BLaER1 (cell line): ENCODE measurements at regions not wholly inside any gene's neighbourhood (a gene's known extent, or its start where the extent isn't known, plus 50 kb on each side); places are given as distances from the start of the nearest gene placed in this dataset.
"Not testable (repeated sequence)": the region's sequence is repeated elsewhere in the genome, so short reads cannot be mapped to it uniquely, and the experiment has no call there.

ENCODE experiments used
- H3K27ac ChIP-seq: shearing (Covaris generic); formaldehyde crosslinking; 2 replicates; pipeline ENCODE4 v1.8.1; 2022
- H3K27me3 ChIP-seq: shearing (Covaris generic); formaldehyde crosslinking; 2 replicates; pipeline ENCODE4 v1.8.1; 2022
- H3K36me3 ChIP-seq: shearing (Covaris generic); formaldehyde crosslinking; 2 replicates; pipeline ENCODE4 v1.8.1; 2022
- H3K4me1 ChIP-seq: shearing (Covaris generic); formaldehyde crosslinking; 2 replicates; pipeline ENCODE4 v1.8.1; 2022
- H3K4me2 ChIP-seq: shearing (Covaris generic); formaldehyde crosslinking; 2 replicates; pipeline ENCODE4 v1.8.1; 2022
- H3K4me3 ChIP-seq: shearing (Covaris generic); formaldehyde crosslinking; 2 replicates; pipeline ENCODE4 v1.8.1; 2022
- H3K9ac ChIP-seq: shearing (Covaris generic); formaldehyde crosslinking; 2 replicates; pipeline ENCODE4 v1.8.1; 2022
- H3K9me3 ChIP-seq: shearing (Covaris generic); formaldehyde crosslinking; 2 replicates; pipeline ENCODE4 v1.8.1; 2022
- H4K20me1 ChIP-seq: shearing (Covaris generic); formaldehyde crosslinking; 2 replicates; pipeline ENCODE4 v1.8.1; 2022
- Cebpa-rat ChIP-seq: shearing (Covaris generic); IDR thresholded peaks from 2 replicates; pipeline ENCODE4 v1.8.1; 2022

GRCh38 chr9:12416716-12417115, 276.5 kb upstream of the TYRP1 start:
- H3K9me3 ChIP-seq: no peaks in the 10 kb centered on the region
- H3K36me3 ChIP-seq: no peaks in the 10 kb centered on the region
- H4K20me1 ChIP-seq: no peaks in the 10 kb centered on the region
- no peaks in the 10 kb centered on the region for H3K4me1 ChIP-seq
- H3K27me3 ChIP-seq: no peaks in the 10 kb centered on the region
- H3K27ac ChIP-seq: no peak overlapping the region
- TF ChIP-seq Cebpa-rat: no peak
- no peak overlapping the region for H3K9ac ChIP-seq
- no peak overlapping the region for H3K4me3 ChIP-seq
- no peak overlapping the region for H3K4me2 ChIP-seq

GRCh38 chr9:12424243-12424642, 268.9 kb upstream of the TYRP1 start:
- Histone ChIP-seq H4K20me1 (no peaks in the 10 kb centered on the region), H3K9ac (no peak overlapping the region), H3K27me3 (no peaks in the 10 kb centered on the region), H3K27ac (no peak overlapping the region), H3K9me3 (no peaks in the 10 kb centered on the region), H3K4me1 (no peaks in the 10 kb centered on the region), H3K4me2 (no peak overlapping the region), H3K36me3 (no peaks in the 10 kb centered on the region), H3K4me3 (no peak overlapping the region)
- no peak for TF ChIP-seq Cebpa-rat

GRCh38 chr9:12425878-12426864, 267.0 kb upstream of the TYRP1 start:
- Histone ChIP-seq H3K4me3 (no peak overlapping the region), H3K4me1 (no peaks in the 10 kb centered on the region), H4K20me1 (no peaks in the 10 kb centered on the region), H3K4me2 (no peak overlapping the region), H3K27ac (no peak overlapping the region), H3K27me3 (no peaks in the 10 kb centered on the region), H3K36me3 (no peaks in the 10 kb centered on the region), H3K9ac (no peak overlapping the region), H3K9me3 (no peaks in the 10 kb centered on the region)
- TF ChIP-seq Cebpa-rat: no peak

- TF ChIP-seq Cebpa-rat: no peak
- Histone ChIP-seq H3K4me1 (no peaks in the 10 kb centered on the region), H3K4me3 (no peak overlapping the region), H3K36me3 (no peaks in the 10 kb centered on the region), H3K4me2 (no peak overlapping the region), H3K9me3 (no peaks in the 10 kb centered on the region), H3K9ac (no peak overlapping the region), H3K27ac (no peak overlapping the region), H3K27me3 (no peaks in the 10 kb centered on the region), H4K20me1 (no peaks in the 10 kb centered on the region)
These were observed 253.9 kb upstream of the TYRP1 start for GRCh38 chr9:12439267-12439666.

- H3K4me3 ChIP-seq, H3K4me1 ChIP-seq, H3K4me2 ChIP-seq, H3K27me3 ChIP-seq, H3K9ac ChIP-seq, H3K36me3 ChIP-seq, H3K27ac ChIP-seq, H4K20me1 ChIP-seq, H3K9me3 ChIP-seq: not testable (repeated sequence)
These were observed 252.1 kb upstream of the TYRP1 start for GRCh38 chr9:12441080-12441479.

GRCh38 chr9:12441506-12441905, 251.7 kb upstream of the TYRP1 start:
- Histone ChIP-seq H4K20me1 (no peaks in the 10 kb centered on the region), H3K4me3 (no peak overlapping the region), H3K4me2 (no peak overlapping the region), H3K9ac (no peak overlapping the region), H3K27ac (no peak overlapping the region), H3K9me3 (no peaks in the 10 kb centered on the region), H3K36me3 (no peaks in the 10 kb centered on the region), H3K4me1 (no peaks in the 10 kb centered on the region), H3K27me3 (no peaks in the 10 kb centered on the region)
- TF ChIP-seq Cebpa-rat: no peak

- no peak for TF ChIP-seq Cebpa-rat
- no peak overlapping the region for H3K9ac ChIP-seq
These were observed 244.9 kb upstream of the TYRP1 start for GRCh38 chr9:12448246-12448645.

GRCh38 chr9:12457237-12457636, 235.9 kb upstream of the TYRP1 start:
- Histone ChIP-seq H3K4me3 (no peak overlapping the region), H3K27me3 (no peaks in the 10 kb centered on the region), H3K9me3 (no peaks in the 10 kb centered on the region), H3K4me2 (no peak overlapping the region), H3K9ac (no peak overlapping the region), H3K27ac (no peak overlapping the region), H3K4me1 (no peaks in the 10 kb centered on the region), H3K36me3 (no peaks in the 10 kb centered on the region), H4K20me1 (no peaks in the 10 kb centered on the region)
- no peak for TF ChIP-seq Cebpa-rat

More at GRCh38 chr9:12448246-12448645, 244.9 kb upstream of the TYRP1 start:
- Histone ChIP-seq H3K27me3 (no peaks in the 10 kb centered on the region), H3K4me2 (no peak overlapping the region), H3K4me1 (no peaks in the 10 kb centered on the region), H3K4me3 (no peak overlapping the region), H3K9me3 (no peaks in the 10 kb centered on the region), H3K27ac (no peak overlapping the region), H4K20me1 (no peaks in the 10 kb centered on the region), H3K36me3 (no peaks in the 10 kb centered on the region)

- Histone ChIP-seq H3K36me3 (no peaks in the 10 kb centered on the region), H3K9me3 (no peaks in the 10 kb centered on the region), H3K4me1 (no peaks in the 10 kb centered on the region), H4K20me1 (no peaks in the 10 kb centered on the region), H3K27me3 (no peaks in the 10 kb centered on the region), H3K4me2 (no peak overlapping the region), H3K27ac (no peak overlapping the region), H3K4me3 (no peak overlapping the region), H3K9ac (no peak overlapping the region)
- no peak for TF ChIP-seq Cebpa-rat
These were observed 231.3 kb upstream of the TYRP1 start for GRCh38 chr9:12461763-12462460.

- no peak overlapping the region for H3K9ac ChIP-seq
- no peak overlapping the region for H3K27ac ChIP-seq
- H3K4me3 ChIP-seq: no peak overlapping the region
- no peaks in the 10 kb centered on the region for H3K4me1 ChIP-seq
- no peak for TF ChIP-seq Cebpa-rat
- no peaks in the 10 kb centered on the region for H4K20me1 ChIP-seq
- H3K9me3 ChIP-seq: no peaks in the 10 kb centered on the region
- H3K27me3 ChIP-seq: no peaks in the 10 kb centered on the region
- no peak overlapping the region for H3K4me2 ChIP-seq
- no peaks in the 10 kb centered on the region for H3K36me3 ChIP-seq
These were observed 230.3 kb upstream of the TYRP1 start for GRCh38 chr9:12462861-12463260.
